ENCODE measurements at regions not wholly inside any gene's neighbourhood (a gene's known extent, or its start where the extent isn't known, plus 50 kb on each side); places are given as distances from the start of the nearest gene placed in this dataset.

- DNase-seq = no peak
These were observed 169.6 kb upstream of the SOX1 start for GRCh38 chr13:111897178-111897845.

- DNase-seq = no peak
These were observed 169.1 kb upstream of the SOX1 start for GRCh38 chr13:111897846-111898215.

DNA sequence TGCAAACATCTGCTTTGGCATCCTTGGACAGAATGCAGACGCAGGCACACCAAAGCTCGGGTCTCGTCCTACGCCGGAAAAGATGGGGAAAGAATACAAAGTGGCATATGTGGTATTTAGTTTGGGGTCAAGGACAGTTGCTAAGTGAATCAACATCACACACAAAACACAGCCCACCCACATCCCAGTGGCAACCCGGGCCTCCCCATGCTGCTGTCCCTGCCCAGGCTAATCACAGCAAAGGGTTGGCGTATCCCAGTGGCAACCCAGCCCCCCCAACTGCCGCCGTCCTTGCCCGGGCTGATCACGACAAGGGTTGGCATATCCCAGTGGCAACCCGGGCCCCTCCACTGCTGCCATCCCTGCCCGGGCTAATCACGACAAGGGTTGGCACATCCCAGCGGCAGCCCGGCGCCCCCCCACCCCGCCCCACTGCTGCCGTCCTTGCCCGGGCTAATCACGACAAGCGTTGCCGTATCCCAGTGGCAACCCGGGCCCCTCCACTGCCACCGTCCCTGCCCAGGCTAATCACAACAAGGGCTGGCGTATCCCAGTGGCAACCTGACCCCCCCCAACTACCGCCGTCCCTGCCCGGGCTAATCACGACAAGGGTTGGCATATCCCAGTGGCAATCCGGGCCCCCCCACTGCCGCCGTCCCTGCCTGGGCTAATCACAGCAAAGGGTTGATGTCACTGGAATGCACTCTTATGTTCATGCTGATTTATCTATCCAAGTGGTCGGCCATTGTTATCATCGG is 167.8 kb upstream of the SOX1 start:
- no peak for DNase-seq

- DNase-seq = no peak
These were observed 167.1 kb upstream of the SOX1 start for GRCh38 chr13:111899714-111900389.

DNA sequence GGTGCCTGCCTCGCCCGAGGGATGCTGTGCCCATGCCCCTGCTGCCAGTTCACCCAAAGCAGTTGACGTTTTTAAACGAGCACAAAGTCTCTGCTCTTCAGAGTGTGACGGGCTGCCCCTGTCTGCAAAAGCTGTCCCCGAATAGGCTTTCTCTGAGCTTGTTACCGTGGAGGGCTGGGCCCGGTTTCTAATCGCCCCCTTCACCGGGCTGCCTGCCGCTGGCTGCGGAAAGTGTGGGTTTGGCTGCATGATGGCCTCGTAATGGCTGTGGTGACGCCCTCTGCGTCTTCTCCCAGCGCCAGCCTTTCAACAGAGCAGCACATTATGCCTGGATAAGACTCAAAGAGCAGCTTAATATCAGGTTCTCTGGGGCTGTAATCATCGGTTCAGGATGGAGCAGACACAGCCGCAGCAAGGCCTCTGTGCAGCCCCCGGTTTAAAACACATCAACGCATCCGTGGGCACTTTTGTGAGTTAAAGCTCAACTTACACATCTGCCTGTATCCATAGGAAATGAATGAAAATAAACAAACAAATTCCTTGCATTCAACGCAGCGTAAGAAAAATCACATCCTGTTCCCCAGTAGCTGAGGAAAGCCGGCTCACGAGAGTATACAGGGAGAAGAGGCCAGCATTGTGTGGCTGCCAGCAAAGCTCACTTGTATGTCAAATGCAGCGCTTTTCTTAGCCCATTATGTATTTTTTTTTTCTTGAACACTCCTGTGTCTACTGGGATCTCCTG is 166.4 kb upstream of the SOX1 start:
- no peak for DNase-seq

- DNase-seq = no peak
These were observed 165.6 kb upstream of the SOX1 start for GRCh38 chr13:111901267-111901915.

GRCh38 chr13:111902726-111903125 is 164.2 kb upstream of the SOX1 start:
- no peak for DNase-seq

DNA sequence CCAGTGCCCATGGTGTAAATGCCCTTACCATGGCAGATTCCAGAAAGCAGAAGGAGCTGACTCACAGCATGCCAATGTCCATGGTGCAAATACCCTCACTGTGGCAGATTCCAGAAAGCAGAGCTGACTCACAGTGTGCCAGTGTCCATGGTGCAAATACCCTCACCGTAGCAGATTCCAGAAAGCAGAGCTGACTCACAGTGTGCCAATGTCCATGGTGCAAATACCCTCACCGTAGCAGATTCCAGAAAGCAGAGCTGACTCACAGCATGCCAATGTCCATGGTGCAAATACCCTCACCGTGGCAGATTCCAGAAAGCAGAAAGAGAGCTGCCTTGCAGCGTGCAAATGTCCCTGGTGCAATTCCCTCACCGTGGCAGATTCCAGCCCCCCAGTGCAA is 163.8 kb upstream of the SOX1 start:
- no peak for DNase-seq

DNA sequence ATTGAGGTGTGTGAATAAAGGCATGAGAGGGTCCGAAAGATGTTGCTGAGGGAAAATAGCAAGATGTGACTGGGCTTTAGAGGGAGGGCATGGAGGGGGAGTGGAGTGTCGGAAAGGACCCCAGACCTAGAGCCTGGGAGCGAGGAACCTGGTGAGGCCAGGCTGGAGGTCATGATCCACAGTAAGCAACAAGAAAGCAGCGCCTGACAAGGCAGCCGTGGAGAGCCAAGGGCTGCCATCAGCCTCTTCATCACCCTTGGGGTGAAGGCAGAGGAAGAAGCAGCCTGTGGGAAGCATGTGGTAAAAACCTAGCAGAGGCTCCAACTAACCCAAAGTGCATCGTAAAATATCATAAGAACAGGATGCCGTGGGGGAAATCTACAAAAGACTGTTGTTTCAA is 162.8 kb upstream of the SOX1 start:
- DNase-seq = no peak

DNA sequence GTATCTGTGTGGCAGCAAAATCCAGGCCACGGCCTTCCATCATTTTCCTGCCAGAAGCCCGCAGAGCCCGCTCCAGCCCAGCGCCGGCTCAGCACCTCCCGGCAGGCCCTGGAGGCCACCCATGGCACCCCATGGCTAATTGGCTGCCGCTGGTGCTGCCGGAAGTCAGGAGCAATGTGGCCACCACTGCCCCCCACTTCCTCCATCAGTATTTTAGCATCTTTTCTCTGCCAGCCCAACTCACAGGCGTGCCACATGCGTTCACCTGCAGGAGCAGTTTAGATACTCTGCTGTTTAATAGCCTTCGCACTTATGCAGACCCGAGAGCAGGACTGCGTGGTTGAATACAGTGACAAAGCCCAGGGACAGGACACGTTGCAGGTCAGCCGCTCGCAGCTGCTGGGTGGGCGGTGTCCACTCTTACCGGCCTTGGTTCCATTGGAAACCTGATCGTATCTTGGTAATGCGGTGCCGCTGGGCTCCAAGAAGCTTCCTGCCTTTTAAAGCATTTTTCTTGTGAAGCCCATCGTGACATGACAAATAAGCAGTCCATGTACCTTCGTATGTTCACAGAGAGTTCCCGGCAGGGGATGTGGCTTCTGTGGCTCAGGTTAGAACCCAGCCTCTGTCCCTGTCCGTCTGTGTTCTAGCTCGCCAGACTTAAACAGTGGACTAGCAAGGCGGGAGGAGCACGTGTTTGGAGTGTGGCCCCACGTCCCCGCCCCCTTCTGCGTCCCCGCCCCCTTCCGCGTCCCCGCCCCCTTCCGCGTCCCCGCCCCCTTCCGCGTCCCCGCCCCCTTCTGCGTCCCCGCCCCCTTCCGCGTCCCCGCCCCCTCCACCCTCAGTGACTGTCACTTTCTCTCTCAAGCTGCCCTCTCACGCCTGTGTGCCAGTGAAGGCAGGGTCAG is 162.0 kb upstream of the SOX1 start:
- DNase-seq = no peak

DNA sequence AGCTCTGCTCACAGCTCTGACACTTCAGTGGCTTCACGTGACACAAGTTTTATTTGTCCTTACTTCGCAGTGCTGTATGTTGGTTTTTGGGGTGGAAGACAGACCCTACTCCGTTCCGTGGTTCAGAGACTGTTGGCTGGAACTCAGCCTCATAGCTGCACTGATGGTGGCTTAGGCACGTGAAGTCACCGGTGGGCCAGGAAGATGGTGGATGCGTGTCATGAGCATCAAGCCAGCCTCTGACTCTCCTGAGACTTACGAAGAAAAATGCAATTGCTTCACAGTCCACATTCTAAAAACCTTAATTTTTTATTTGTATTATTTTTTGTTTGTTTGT is 161.4 kb upstream of the SOX1 start:
- DNase-seq = no peak

DNA sequence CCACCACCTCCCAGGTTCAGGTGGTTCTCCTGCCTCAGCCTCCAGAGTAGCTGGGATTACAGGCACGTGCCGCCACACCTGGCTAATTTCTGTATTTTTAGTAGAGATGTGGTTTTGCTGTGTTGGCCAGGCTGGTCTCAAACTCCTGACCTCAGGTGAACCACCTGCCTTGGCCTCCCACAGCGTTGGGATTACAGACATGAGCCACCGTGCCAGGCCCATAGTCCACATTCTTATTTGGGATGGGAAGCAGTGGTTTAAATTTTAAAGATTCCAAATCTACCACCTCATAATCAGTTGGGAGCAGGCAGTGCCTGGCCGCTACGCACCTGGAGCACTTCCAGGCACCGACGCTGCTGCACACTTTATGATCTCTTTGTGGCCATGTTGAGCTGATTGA is 160.6 kb upstream of the SOX1 start:
- DNase-seq = no peak

DNA sequence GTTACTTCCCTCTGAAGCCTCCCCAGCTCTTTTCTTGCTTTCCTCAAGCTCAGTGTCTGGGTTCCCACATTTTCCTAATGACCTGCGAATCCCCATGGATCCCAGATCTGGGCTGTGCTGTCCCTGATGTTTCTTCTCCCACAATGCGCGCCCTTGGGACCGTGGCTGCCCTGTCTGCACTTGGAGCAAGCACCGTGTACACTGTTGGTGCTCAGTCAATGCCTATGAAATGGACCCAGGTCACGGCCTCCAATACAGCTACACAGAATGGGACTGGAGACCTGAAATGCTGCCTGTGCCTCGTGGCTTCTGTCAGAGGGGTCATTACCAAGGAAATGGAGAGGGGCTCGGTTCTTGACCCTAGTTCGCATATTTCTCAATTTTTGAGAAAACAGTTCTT is 160.1 kb upstream of the SOX1 start:
- no peak for DNase-seq

GRCh38 chr13:111907341-111907880 is 159.5 kb upstream of the SOX1 start:
- DNase-seq = no peak

GRCh38 chr13:111908361-111908760 is 158.6 kb upstream of the SOX1 start:
- no peak for DNase-seq

DNA sequence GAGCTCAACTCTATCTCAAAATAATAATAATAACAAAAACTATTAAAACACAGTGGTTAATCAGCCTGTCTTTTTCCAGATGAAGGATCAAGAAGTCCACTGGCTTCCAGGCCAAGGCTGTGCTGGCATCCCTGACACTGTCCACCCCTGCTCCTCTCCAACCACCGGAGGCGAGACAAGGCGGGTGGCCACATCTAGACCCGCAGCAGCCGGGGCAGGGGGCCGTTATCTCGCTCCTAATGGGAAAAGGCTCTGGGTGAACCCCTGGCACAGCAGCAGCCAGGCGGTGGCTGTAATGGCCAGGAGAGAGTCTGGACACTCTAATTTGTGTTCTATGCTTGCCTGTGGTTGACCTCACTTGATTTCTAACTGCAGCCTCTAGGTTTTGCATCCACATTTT is 158.0 kb upstream of the SOX1 start:
- DNase-seq = no peak

- no peak for DNase-seq
These were observed 157.4 kb upstream of the SOX1 start for GRCh38 chr13:111909501-111909900.

DNA sequence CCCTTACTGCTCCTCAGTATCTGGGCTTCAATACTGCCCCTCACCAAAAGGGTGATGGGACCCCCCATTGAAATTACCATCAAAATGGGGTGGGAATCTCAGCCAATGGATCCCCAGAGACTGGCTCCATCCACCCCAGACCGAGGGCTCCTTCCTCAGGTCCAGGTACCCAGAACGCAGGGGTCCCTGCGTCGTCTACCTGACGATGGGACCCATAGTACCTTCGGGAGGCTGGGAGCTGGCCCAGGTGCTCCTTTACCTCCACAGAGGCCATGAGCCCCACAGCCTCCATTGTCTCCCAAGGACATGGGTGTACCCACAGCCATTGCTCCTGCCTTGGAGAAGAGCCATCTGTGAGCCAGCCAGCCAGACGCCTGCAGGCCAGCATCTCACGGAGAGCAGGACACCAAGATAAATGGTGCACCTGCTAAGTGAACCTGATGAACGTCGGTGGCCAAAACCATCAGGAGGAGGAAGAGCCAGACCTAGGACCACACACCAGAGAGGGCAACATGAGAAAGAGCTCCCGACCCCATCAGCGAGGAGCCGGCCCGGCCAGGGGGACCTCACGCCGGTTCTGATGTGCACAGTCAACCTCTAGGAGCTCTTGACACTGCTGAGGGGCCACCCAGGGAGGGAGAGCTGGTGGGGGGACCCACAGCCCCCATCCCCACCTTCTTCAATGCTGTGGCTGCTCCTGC is 156.8 kb upstream of the SOX1 start:
- no peak for DNase-seq

DNA sequence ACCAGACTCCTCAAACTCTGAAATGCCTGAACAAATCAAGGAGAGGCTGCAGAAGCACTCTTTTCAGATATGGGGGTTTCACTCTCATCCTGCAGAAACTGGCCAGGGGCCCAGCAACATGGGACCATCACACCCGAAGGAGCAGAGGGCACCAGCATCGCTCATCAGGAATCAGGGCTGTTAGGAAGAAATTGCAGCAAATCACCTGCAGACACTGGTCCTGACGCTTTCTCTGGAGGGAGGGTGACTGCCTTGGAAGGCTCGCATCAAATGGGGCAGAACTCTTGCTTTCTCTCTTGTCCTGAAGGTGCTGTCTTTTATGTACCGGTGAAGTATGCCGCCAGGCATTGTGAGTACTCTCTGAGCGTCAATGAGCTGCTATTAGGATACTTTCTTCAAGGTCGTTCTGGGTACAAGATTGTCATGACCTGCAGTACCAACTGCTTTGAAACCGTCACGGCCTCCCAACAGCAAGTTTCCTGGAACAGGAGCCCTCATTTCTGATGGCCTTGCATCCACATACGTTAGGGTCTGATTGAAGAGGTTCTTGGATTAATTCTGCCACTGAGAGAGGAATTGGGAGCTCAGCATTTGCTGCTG is 155.7 kb upstream of the SOX1 start:
- DNase-seq = no peak

DNA sequence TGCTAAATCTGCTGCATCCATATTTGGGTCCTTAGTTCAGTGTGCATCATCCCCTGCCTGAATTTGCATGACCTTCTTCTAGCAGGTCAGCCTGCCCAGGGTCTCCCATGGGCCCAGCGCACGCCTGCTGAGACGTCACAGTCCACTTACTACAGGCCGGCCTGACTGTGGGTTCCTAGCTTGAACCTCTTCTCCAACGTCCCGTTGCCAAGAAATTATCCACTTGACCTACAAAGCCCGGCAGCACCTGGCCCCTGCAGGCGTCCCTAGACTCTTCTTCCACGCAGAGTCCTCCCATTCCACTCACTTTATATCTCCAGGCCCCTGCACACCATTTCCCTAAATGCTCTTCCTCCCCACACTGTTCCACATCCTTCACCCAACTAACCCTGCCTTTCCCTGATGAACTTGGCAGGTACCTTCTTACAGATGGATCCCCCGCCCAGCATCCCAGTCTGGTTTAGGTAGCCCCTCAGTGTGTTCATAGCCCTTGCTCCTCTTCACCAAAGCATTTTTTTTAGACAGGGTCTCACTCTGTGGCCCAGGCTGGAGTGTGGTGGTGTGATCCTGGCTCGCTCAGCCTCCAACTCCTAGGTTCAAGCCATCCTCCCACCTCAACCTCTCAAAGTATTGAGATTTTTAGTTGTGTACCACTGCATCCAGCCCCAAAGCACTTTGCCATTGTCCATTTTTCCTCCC is 155.0 kb upstream of the SOX1 start:
- DNase-seq = no peak
